Parathyroid adenoma (tissue), 2 donors: ENCODE measurements at regions not wholly inside any gene's neighbourhood (a gene's known extent, or its start where the extent isn't known, plus 50 kb on each side); places are given as distances from the start of the nearest gene placed in this dataset.

Experiments used
- H2AFZ ChIP-seq: fragments of 300-600 bp; sonication (generic); one replicate; pipeline ENCODE4 v1.7.0; 2017; ENCODE audit warnings: antibody characterized with exemption, mild to moderate bottlenecking
- H3K27ac ChIP-seq: fragments of 300-600 bp; sonication (generic); one replicate; pipeline ENCODE4 v1.7.0; 2017
- H3K27me3 ChIP-seq: fragments of 300-600 bp; sonication (generic); one replicate; pipeline ENCODE4 v1.7.0; 2017; ENCODE audit warnings: low read length; ENCODE audit not compliant: control insufficient read depth, insufficient read depth
- H3K36me3 ChIP-seq: fragments of 300-600 bp; sonication (generic); one replicate; pipeline ENCODE4 v1.7.0; 2017; ENCODE audit warnings: low read length; ENCODE audit not compliant: control insufficient read depth, insufficient read depth
- H3K4me1 ChIP-seq: fragments of 300-600 bp; sonication (generic); one replicate; pipeline ENCODE4 v1.7.0; 2017; ENCODE audit warnings: control low read depth
- H3K4me2 ChIP-seq: fragments of 300-600 bp; sonication (generic); one replicate; pipeline ENCODE4 v1.7.0; 2017; ENCODE audit warnings: low read length
- H3K4me3 ChIP-seq: fragments of 300-600 bp; sonication (generic); one replicate; pipeline ENCODE4 v1.7.0; 2017; ENCODE audit warnings: low read depth, low read length
- H3K79me2 ChIP-seq: fragments of 300-600 bp; sonication (generic); one replicate; pipeline ENCODE4 v1.7.0; 2017; ENCODE audit warnings: control low read depth
- H3K9ac ChIP-seq: fragments of 300-600 bp; sonication (generic); one replicate; pipeline ENCODE4 v1.7.0; 2017; ENCODE audit warnings: mild to moderate bottlenecking
- H3K9me3 ChIP-seq: fragments of 300-600 bp; sonication (generic); one replicate; pipeline ENCODE4 v1.7.0; 2017; ENCODE audit warnings: low read length; ENCODE audit not compliant: control insufficient read depth
- CTCF ChIP-seq: fragments of 300-600 bp; sonication (generic); IDR thresholded peaks from one replicate; pipeline ENCODE4 v1.7.0; 2017; ENCODE audit warnings: antibody characterized with exemption, mild to moderate bottlenecking
- donor health status: primary hyperparathyroidism.

DNA sequence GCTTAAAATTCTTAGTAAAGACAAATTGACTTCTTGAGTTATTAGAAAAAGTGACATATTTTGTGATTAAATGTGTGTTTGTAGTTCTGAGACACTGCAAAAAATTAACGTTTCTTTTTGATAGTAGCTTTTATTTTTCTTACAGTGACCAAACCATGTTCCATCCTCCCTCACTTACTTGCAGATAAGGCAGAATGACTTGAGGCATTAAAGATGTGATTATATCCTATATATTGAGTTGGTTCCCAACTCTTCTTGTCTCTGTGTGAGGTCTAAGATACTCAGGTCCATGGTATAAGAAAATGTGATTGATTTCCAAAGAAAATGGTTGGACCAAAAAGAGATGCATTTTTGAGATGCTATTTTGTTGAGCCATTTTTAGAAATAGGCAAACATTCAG lies 238.3 kb upstream of the NR2F2 start:
- no peaks in the 10 kb centered on the region for H3K27me3 ChIP-seq
- no peaks in the 10 kb centered on the region for H3K79me2 ChIP-seq
- H3K9ac ChIP-seq, result no peak overlapping the region
- no peaks in the 10 kb centered on the region for H3K4me1 ChIP-seq
- no peak overlapping the region for H2AFZ ChIP-seq
- H3K9me3 ChIP-seq, result no peaks in the 10 kb centered on the region
- H3K36me3 ChIP-seq, result no peaks in the 10 kb centered on the region
- no peak for TF ChIP-seq CTCF
- H3K4me3 ChIP-seq, result no peak overlapping the region
- H3K4me2 ChIP-seq, result no peak overlapping the region
- no peak overlapping the region for H3K27ac ChIP-seq

DNA sequence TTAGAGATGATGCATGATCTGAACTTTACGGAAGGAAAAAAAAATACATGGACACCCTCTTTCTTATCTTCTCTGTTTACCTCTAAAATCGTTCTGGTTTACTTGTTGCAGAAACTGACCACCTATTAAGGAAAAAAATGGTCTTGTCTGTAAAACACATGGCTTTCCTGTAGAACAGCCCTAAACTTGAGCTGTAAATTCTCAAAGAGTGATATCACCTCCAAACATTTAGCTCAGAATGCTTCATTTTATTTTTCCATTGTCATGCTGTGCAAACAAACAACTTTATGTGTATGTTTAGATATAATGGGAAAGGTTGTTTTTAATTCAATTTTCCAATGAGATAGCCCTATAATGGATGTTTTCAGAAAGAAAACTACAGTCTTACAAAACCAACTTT lies 237.4 kb upstream of the NR2F2 start:
- no peaks in the 10 kb centered on the region for H3K9me3 ChIP-seq
- H3K9ac ChIP-seq, result no peak overlapping the region
- no peak overlapping the region for H3K27ac ChIP-seq
- H3K27me3 ChIP-seq, result no peaks in the 10 kb centered on the region
- no peaks in the 10 kb centered on the region for H3K79me2 ChIP-seq
- TF ChIP-seq CTCF, result no peak
- no peaks in the 10 kb centered on the region for H3K4me1 ChIP-seq
- no peaks in the 10 kb centered on the region for H3K36me3 ChIP-seq
- no peak overlapping the region for H2AFZ ChIP-seq
- no peak overlapping the region for H3K4me2 ChIP-seq
- H3K4me3 ChIP-seq, result no peak overlapping the region

- Histone ChIP-seq H3K79me2 (no peaks in the 10 kb centered on the region), H3K9ac (no peak overlapping the region), H3K4me2 (no peak overlapping the region), H3K4me3 (no peak overlapping the region), H2AFZ (no peak overlapping the region), H3K9me3 (no peaks in the 10 kb centered on the region), H3K4me1 (no peaks in the 10 kb centered on the region), H3K27ac (no peak overlapping the region), H3K36me3 (no peaks in the 10 kb centered on the region), H3K27me3 (no peaks in the 10 kb centered on the region)
- TF ChIP-seq CTCF, result no peak
Measured at GRCh38 chr15:96097661-96098060, 232.8 kb upstream of the NR2F2 start.

- Histone ChIP-seq H3K4me3 (no peak overlapping the region), H3K4me1 (no peaks in the 10 kb centered on the region), H2AFZ (no peak overlapping the region), H3K9ac (no peak overlapping the region), H3K4me2 (no peak overlapping the region), H3K27me3 (no peaks in the 10 kb centered on the region), H3K36me3 (no peaks in the 10 kb centered on the region), H3K9me3 (no peaks in the 10 kb centered on the region), H3K79me2 (no peaks in the 10 kb centered on the region), H3K27ac (no peak overlapping the region)
- TF ChIP-seq CTCF, result no peak
Measured at GRCh38 chr15:96102631-96103030, 227.9 kb upstream of the NR2F2 start.

GRCh38 chr15:96106181-96106580 lies 224.3 kb upstream of the NR2F2 start:
- TF ChIP-seq CTCF, result no peak
- no peak overlapping the region for H3K4me3 ChIP-seq
- no peak overlapping the region for H3K27ac ChIP-seq
- no peaks in the 10 kb centered on the region for H3K36me3 ChIP-seq
- no peaks in the 10 kb centered on the region for H3K9me3 ChIP-seq
- H3K79me2 ChIP-seq, result no peaks in the 10 kb centered on the region
- no peak overlapping the region for H3K4me2 ChIP-seq
- H3K9ac ChIP-seq, result no peak overlapping the region
- H3K4me1 ChIP-seq, result no peaks in the 10 kb centered on the region
- no peaks in the 10 kb centered on the region for H3K27me3 ChIP-seq
- H2AFZ ChIP-seq, result no peak overlapping the region
